ENCODE measurements at regions not wholly inside any gene's neighbourhood (a gene's known extent, or its start where the extent isn't known, plus 50 kb on each side); places are given as distances from the start of the nearest gene placed in this dataset.
A peak's percentile ranks its signal among the peaks of the same experiment; 100 is the strongest.

GRCh38 chr12:34601689-34602088 lies 579.4 kb downstream of the ALG10 start:
- Histone ChIP-seq H3K27me3 (no peaks in the 10 kb centered on the region), H3K4me1 (no peaks in the 10 kb centered on the region), H3K9me3 (peaks cover 0 to 100% of the 10 kb centered on the region in 2 donors), H3K4me3 (no peak overlapping the region), H3K27ac (no peak overlapping the region), H3K36me3 (no peaks in the 10 kb centered on the region)
- intact Hi-C loops (cut with DNase I) = no loop called here
- DNase-seq (peak in 1 of 4 donors; percentile 18), ATAC-seq (no peak)
- no peak for TF ChIP-seq CTCF (IDR thresholded peaks at IDR 0.05)

- Histone ChIP-seq H3K36me3 (no peaks in the 10 kb centered on the region), H3K4me1 (no peaks in the 10 kb centered on the region), H3K27me3 (no peaks in the 10 kb centered on the region), H3K27ac (no peak overlapping the region), H3K9me3 (peaks cover 0 to 100% of the 10 kb centered on the region in 2 donors), H3K4me3 (no peak overlapping the region)
- no peak for TF ChIP-seq CTCF (IDR thresholded peaks at IDR 0.05)
- no peak for ATAC-seq
- intact Hi-C loops (cut with DNase I) = no loop called here
- peak in 1 of 4 donors; percentile 47 for DNase-seq
Observed at GRCh38 chr12:34602213-34602940, 580.1 kb downstream of the ALG10 start.

- peaks cover 0 to 99% of the 10 kb centered on the region in 2 donors for H3K9me3 ChIP-seq
- intact Hi-C loops (cut with DNase I) = no loop called here
Observed at GRCh38 chr12:34603382-34604035, 581.2 kb downstream of the ALG10 start.

GRCh38 chr12:34604227-34604626 lies 581.9 kb downstream of the ALG10 start:
- no peaks in the 10 kb centered on the region for H3K4me1 ChIP-seq
- H3K27ac ChIP-seq = no peak overlapping the region
- H3K27me3 ChIP-seq = no peaks in the 10 kb centered on the region
- peaks cover 0 to 94% of the 10 kb centered on the region in 2 donors for H3K9me3 ChIP-seq
- H3K36me3 ChIP-seq = no peaks in the 10 kb centered on the region
- TF ChIP-seq CTCF (IDR thresholded peaks at IDR 0.05) = no peak
- peak in 1 of 4 donors; percentile 47 for DNase-seq
- ATAC-seq = no peak
- H3K4me3 ChIP-seq = no peak overlapping the region
- intact Hi-C loops (cut with DNase I) = no loop called here

More at GRCh38 chr12:34603382-34604035, 581.2 kb downstream of the ALG10 start:
- TF ChIP-seq CTCF (IDR thresholded peaks at IDR 0.05) = no peak
- DNase-seq = peak in 1 of 4 donors; percentile 29
- H3K27me3 ChIP-seq = no peaks in the 10 kb centered on the region
- ATAC-seq = no peak
- H3K36me3 ChIP-seq = no peaks in the 10 kb centered on the region
- no peaks in the 10 kb centered on the region for H3K4me1 ChIP-seq
- H3K4me3 ChIP-seq = no peak overlapping the region
- no peak overlapping the region for H3K27ac ChIP-seq
